Prostate gland (tissue), 2 donors: ENCODE measurements at regions not wholly inside any gene's neighbourhood (a gene's known extent, or its start where the extent isn't known, plus 50 kb on each side); places are given as distances from the start of the nearest gene placed in this dataset.

ENCODE experiments used
- CTCF ChIP-seq, 4 experiments: fragments of 200-600 bp in 2 of 4; fragments of 450-650 bp in 2 of 4; sonication (generic) in 2 of 4; IDR thresholded peaks; 1 replicate in 3 of 4; 2 replicates in 1 of 4; pipeline ENCODE4 v1.5.1; 2016 to 2019; ENCODE audit warnings: antibody characterized with exemption in 4 of 4, mild to moderate bottlenecking in 2 of 4, moderate library complexity in 2 of 4
- POLR2A ChIP-seq: fragments of 450-650 bp; IDR thresholded peaks from one replicate; pipeline ENCODE4 v1.6.1; 2016; ENCODE audit warnings: antibody characterized with exemption, mild to moderate bottlenecking
- POLR2AphosphoS5 ChIP-seq: sonication (generic); formaldehyde crosslinking; IDR thresholded peaks from one replicate; pipeline ENCODE4 v1.6.1; 2017; ENCODE audit warnings: antibody characterized with exemption

DNA sequence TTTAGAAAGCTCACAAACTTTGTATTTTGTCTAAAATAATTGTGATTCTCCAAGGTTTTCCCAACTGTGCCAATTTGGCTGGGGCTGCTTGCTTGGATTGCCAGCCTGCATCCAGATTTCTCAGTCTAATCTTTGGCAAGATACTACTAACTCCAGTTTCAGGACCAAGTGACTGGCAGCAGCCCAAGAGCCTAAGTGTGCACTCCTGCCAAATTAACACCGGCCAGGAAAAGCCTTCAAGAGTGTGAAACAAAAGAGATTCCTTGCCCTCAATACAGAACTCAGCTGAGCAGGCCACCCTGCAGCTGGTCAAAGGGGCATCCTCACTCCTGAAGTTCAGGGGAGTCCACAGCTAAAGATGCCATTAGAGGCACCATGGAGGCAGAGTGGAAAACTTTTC lies 589.0 kb upstream of the ACVR2A start:
- TF ChIP-seq POLR2A: no peak
- no peak for TF ChIP-seq CTCF (IDR thresholded peaks at IDR 0.05)
- no peak for TF ChIP-seq POLR2AphosphoS5
